ENCODE measurements at regions not wholly inside any gene's neighbourhood (a gene's known extent, or its start where the extent isn't known, plus 50 kb on each side); places are given as distances from the start of the nearest gene placed in this dataset.

GRCh38 chr20:40049854-40050253 lies 639.2 kb downstream of the MAFB start:
- no peak for TF ChIP-seq CTCF (IDR thresholded peaks at IDR 0.05; ENCODE audit: control extremely low read depth in 1 of 3, insufficient read depth in 1 of 3, low read depth in 1 of 3, low read length in 3 of 3)
- TF ChIP-seq NRF1 (IDR thresholded peaks at IDR 0.05; ENCODE audit: low read depth, low read length) = no peak
